HCT116 (cell line): ENCODE measurements at regions not wholly inside any gene's neighbourhood (a gene's known extent, or its start where the extent isn't known, plus 50 kb on each side); places are given as distances from the start of the nearest gene placed in this dataset.

Experiments used
- ATAC-seq: fragments of 200-7000 bp; cut with Tn5 transposase; 2 replicates; pipeline ENCODE4 v1.9.1; 2020; ENCODE audit warnings: mild to moderate bottlenecking, moderate library complexity
- BruUV-seq: library from RNA; stranded (reverse); fragments of 400-500 nt; replicated peaks from 2 replicates; lab custom pipeline; 2021; lab: Mats Ljungman, UMichigan
- CTCF ChIA-PET: fragments of 300-600 bp; sonication (Branson Sonifier 250); formaldehyde crosslinking; loops from one replicate; lab custom pipeline; 2021; ENCODE audit warnings: antibody characterized with exemption; lab: Charles Lee
- POLR2A ChIA-PET: fragments of 300-600, 350-600 bp; sonication (Branson Sonifier 250); formaldehyde crosslinking; loops from one replicate; lab custom pipeline; 2021; ENCODE audit warnings: antibody characterized with exemption; lab: Charles Lee
- RAD21 ChIA-PET, 2 experiments: fragments of 300-600 bp; sonication (Branson Sonifier 250); formaldehyde crosslinking; loops; one replicate each; lab custom pipeline; 2023; ENCODE audit warnings: low total read pairs in 2 of 2; ENCODE audit not compliant: uncharacterized antibody in 2 of 2, unreplicated experiment in 2 of 2, low non-redundant PET in 1 of 2; lab: Charles Lee
- DNase-seq: peaks from one replicate; pipeline ENCODE4 v3.0.0-alpha.2; 2010; ENCODE audit warnings: low read depth, low spot score
- H2AFZ ChIP-seq: fragments of 200-600 bp; shearing (Covaris generic), sonication (generic); 2 replicates; pipeline ENCODE4 v1.6.1; 2017; ENCODE audit warnings: low read depth, mixed run types, mixed read lengths, antibody characterized with exemption, low read length; ENCODE audit not compliant: poor library complexity, severe bottlenecking
- H3K27ac ChIP-seq: 2 replicates; pipeline ENCODE4 v1.5.1; 2012; ENCODE audit warnings: low read depth, low read length
- H3K27me3 ChIP-seq: fragments of 200-600 bp; sonication (generic); 2 replicates; pipeline ENCODE4 v1.6.1; 2016; ENCODE audit warnings: mixed run types, low read length, mixed read lengths; ENCODE audit not compliant: insufficient read depth
- H3K36me3 ChIP-seq, 2 experiments: fragments of 200-500 bp in 1 of 2; fragments of 200-600 bp in 1 of 2; sonication (Bioruptor generic) in 1 of 2; sonication (generic) in 1 of 2; 2 replicates each; pipeline versions ENCODE4 v1.5.1 to v1.6.1; 2014 to 2016; ENCODE audit warnings: low read length in 2 of 2, inconsistent platforms in 1 of 2, mixed read lengths in 1 of 2, mixed run types in 1 of 2; ENCODE audit not compliant: insufficient read depth in 2 of 2, control insufficient read depth in 1 of 2
- H3K4me1 ChIP-seq, 2 experiments: fragments of 200-600 bp in 1 of 2; sonication (generic) in 1 of 2; 2 replicates each; pipeline versions ENCODE4 v1.5.1 to v1.6.1; 2012 to 2017; ENCODE audit warnings: low read length in 2 of 2, inconsistent platforms in 1 of 2, mild to moderate bottlenecking in 1 of 2, mixed read lengths in 1 of 2, mixed run types in 1 of 2, moderate library complexity in 1 of 2; ENCODE audit not compliant: insufficient read depth in 2 of 2, control insufficient read depth in 1 of 2
- H3K4me2 ChIP-seq: fragments of 200-600 bp; sonication (generic); 2 replicates; pipeline ENCODE4 v1.6.1; 2017; ENCODE audit warnings: mixed run types, low read length, mixed read lengths
- H3K4me3 ChIP-seq, 2 experiments: fragments of 200-600 bp in 1 of 2; sonication (generic) in 1 of 2; replicated peaks in 1 of 2; 2 replicates each; pipeline ENCODE4 v1.5.1; 2011 to 2016; ENCODE audit warnings: low read length in 2 of 2, control low read depth in 1 of 2, low read depth in 1 of 2, mild to moderate bottlenecking in 1 of 2, mixed read lengths in 1 of 2, mixed run types in 1 of 2
- H3K79me2 ChIP-seq: fragments of 200-600 bp; sonication (generic); 2 replicates; pipeline ENCODE4 v1.6.1; 2017; ENCODE audit warnings: mild to moderate bottlenecking, mixed run types, low read length, moderate library complexity, mixed read lengths; ENCODE audit not compliant: insufficient read depth
- H3K9ac ChIP-seq: fragments of 200-600 bp; sonication (generic); 2 replicates; pipeline ENCODE4 v1.6.1; 2016; ENCODE audit warnings: low read length, mixed read lengths
- H3K9me2 ChIP-seq: fragments of 200-600 bp; sonication (generic), shearing (Covaris generic); 2 replicates; pipeline ENCODE4 v1.6.1; 2017; ENCODE audit warnings: mixed run types, mild to moderate bottlenecking, moderate library complexity; ENCODE audit not compliant: insufficient read depth
- H3K9me3 ChIP-seq, 2 experiments: fragments of 200-500 bp in 1 of 2; fragments of 200-600 bp in 1 of 2; sonication (Bioruptor generic) in 1 of 2; sonication (generic) in 1 of 2; 2 replicates each; pipeline ENCODE4 v1.6.1; 2014 to 2017; ENCODE audit warnings: low read length in 2 of 2, mixed read lengths in 2 of 2, inconsistent platforms in 1 of 2, low read depth in 1 of 2, mild to moderate bottlenecking in 1 of 2, mixed run types in 1 of 2, moderate library complexity in 1 of 2; ENCODE audit not compliant: control insufficient read depth in 1 of 2, insufficient read depth in 1 of 2
- H4K20me1 ChIP-seq: fragments of 200-600 bp; sonication (generic), shearing (Covaris generic); 2 replicates; pipeline ENCODE4 v1.6.1; 2017; ENCODE audit warnings: mixed run types, mild to moderate bottlenecking, moderate library complexity; ENCODE audit not compliant: insufficient read depth
- CBX3 ChIP-seq: IDR thresholded peaks from 2 replicates; pipeline ENCODE4 v1.6.1; 2012; ENCODE audit warnings: low read depth
- CEBPB ChIP-seq: IDR thresholded peaks from 2 replicates; pipeline ENCODE4 v1.6.1; 2012; ENCODE audit warnings: low read depth
- EGR1 ChIP-seq: IDR thresholded peaks from 2 replicates; pipeline ENCODE4 v1.6.1; 2012; ENCODE audit warnings: low read depth
- EZH2 ChIP-seq: fragments of 200-600 bp; sonication (generic); IDR thresholded peaks from 2 replicates; pipeline ENCODE4 v1.6.1; 2017; ENCODE audit warnings: antibody characterized with exemption, mixed run types
- EZH2phosphoT487 ChIP-seq: fragments of 200-600 bp; IDR thresholded peaks from 2 replicates; pipeline ENCODE4 v1.6.1; 2018; ENCODE audit warnings: antibody characterized with exemption, borderline replicate concordance
- FOSL1 ChIP-seq: IDR thresholded peaks from 2 replicates; pipeline ENCODE4 v1.6.1; 2012; ENCODE audit warnings: low read depth
- JUND ChIP-seq: IDR thresholded peaks from 2 replicates; pipeline ENCODE4 v1.6.1; 2012
- POLR2A ChIP-seq: IDR thresholded peaks from 2 replicates; pipeline ENCODE4 v1.7.0; 2011; ENCODE audit warnings: borderline replicate concordance; ENCODE audit not compliant: insufficient read depth, insufficient read length; ENCODE audit errors: extremely low read depth
- POLR2AphosphoS5 ChIP-seq: IDR thresholded peaks from 2 replicates; pipeline ENCODE4 v1.6.1; 2011; ENCODE audit warnings: mild to moderate bottlenecking, low read depth, low read length, moderate library complexity
- RAD21 ChIP-seq: IDR thresholded peaks from 2 replicates; pipeline ENCODE4 v1.6.1; 2012; ENCODE audit warnings: low read depth, mild to moderate bottlenecking
- SIN3A ChIP-seq: IDR thresholded peaks from 2 replicates; pipeline ENCODE4 v1.6.1; 2012; ENCODE audit warnings: low read depth
- SP1 ChIP-seq: IDR thresholded peaks from 2 replicates; pipeline ENCODE4 v1.6.1; 2012; ENCODE audit warnings: low read depth
- ZFX ChIP-seq: fragments of 450-650 bp; IDR thresholded peaks from 2 replicates; pipeline ENCODE4 v1.6.1; 2017
- ZNF274 ChIP-seq: fragments of 200-500 bp; sonication (Bioruptor generic); IDR thresholded peaks from 2 replicates; pipeline ENCODE4 v1.6.1; 2014; ENCODE audit warnings: mild to moderate bottlenecking, low read depth, low read length, inconsistent platforms
- intact Hi-C: fragments of 100-400 bp; cut with micrococcal nuclease; formaldehyde crosslinking; loops from 2 replicates; pipeline ENCODE4 v1.10.0; 2022
- TF ChIP-seq, protein P1 (sequence below): IDR thresholded peaks from 2 replicates; pipeline ENCODE4 v1.6.1; 2012; ENCODE audit warnings: low read depth
- TF ChIP-seq, protein P2 (sequence below): IDR thresholded peaks from 2 replicates; pipeline ENCODE4 v1.6.1; 2012
- TF ChIP-seq, protein P3 (sequence below), 3 experiments: fragments of 200-600 bp in 1 of 3; sonication (generic) in 1 of 3; IDR thresholded peaks in 2 of 3; conservative IDR thresholded peaks in 1 of 3; 2 replicates each; pipeline ENCODE4 v1.5.1; 2012 to 2017; ENCODE audit warnings: low read depth in 2 of 3, low read length in 2 of 3, antibody characterized with exemption in 1 of 3, borderline replicate concordance in 1 of 3, control low read depth in 1 of 3, mild to moderate bottlenecking in 1 of 3, mixed read lengths in 1 of 3, mixed run types in 1 of 3, moderate library complexity in 1 of 3; ENCODE audit not compliant: insufficient read depth in 1 of 3
- TF ChIP-seq, protein P4 (sequence below): IDR thresholded peaks from 2 replicates; pipeline ENCODE4 v1.6.1; 2011; ENCODE audit warnings: mild to moderate bottlenecking, low read length, moderate library complexity; ENCODE audit not compliant: insufficient replicate concordance; ENCODE audit errors: extremely low read depth

DNA sequence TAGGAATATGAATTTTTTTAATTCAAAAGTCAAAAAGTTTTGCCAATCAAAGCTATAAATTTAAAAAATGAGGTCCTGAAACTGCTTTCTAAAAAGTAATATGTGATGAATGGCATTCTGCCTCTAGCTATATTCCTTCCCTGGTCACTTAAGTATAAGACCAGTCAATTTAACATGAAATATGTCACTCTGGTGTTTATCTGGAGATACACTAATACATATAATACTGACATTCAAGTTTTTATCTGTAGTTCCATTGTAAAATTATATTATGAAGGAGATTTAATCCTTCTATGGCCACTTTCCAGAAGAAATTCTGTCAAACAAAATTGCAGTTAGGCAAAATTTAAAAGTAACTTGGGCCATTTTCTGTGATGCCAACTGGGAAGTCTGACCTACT, 236.8 kb downstream of the CNTN3 start:
- H3K36me3 ChIP-seq, result no peaks in the 10 kb centered on the region
- H3K9ac ChIP-seq, result no peak overlapping the region
- intact Hi-C loops, result no loop called here
- H4K20me1 ChIP-seq, result no peaks in the 10 kb centered on the region
- DNase-seq (no peak), ATAC-seq (no peak)
- no peak overlapping the region for H2AFZ ChIP-seq
- no peak overlapping the region for H3K4me3 ChIP-seq
- H3K4me1 ChIP-seq, result no peaks in the 10 kb centered on the region
- RAD21 ChIA-PET, result no interaction called here
- no peak overlapping the region for H3K4me2 ChIP-seq
- peaks cover 7 to 15% of the 10 kb centered on the region in 2 experiments; a peak in 3 of 4 replicates for H3K9me3 ChIP-seq
- TF ChIP-seq ZFX (no peak), RAD21 (no peak), CEBPB (no peak), ZNF274 (no peak), POLR2AphosphoS5 (no peak), POLR2A (no peak), CBX3 (no peak), JUND (no peak), FOSL1 (no peak), SIN3A (no peak), EZH2phosphoT487 (no peak), SP1 (no peak), EZH2 (no peak), EGR1 (no peak)
- TF ChIP-seq, protein P1, sequence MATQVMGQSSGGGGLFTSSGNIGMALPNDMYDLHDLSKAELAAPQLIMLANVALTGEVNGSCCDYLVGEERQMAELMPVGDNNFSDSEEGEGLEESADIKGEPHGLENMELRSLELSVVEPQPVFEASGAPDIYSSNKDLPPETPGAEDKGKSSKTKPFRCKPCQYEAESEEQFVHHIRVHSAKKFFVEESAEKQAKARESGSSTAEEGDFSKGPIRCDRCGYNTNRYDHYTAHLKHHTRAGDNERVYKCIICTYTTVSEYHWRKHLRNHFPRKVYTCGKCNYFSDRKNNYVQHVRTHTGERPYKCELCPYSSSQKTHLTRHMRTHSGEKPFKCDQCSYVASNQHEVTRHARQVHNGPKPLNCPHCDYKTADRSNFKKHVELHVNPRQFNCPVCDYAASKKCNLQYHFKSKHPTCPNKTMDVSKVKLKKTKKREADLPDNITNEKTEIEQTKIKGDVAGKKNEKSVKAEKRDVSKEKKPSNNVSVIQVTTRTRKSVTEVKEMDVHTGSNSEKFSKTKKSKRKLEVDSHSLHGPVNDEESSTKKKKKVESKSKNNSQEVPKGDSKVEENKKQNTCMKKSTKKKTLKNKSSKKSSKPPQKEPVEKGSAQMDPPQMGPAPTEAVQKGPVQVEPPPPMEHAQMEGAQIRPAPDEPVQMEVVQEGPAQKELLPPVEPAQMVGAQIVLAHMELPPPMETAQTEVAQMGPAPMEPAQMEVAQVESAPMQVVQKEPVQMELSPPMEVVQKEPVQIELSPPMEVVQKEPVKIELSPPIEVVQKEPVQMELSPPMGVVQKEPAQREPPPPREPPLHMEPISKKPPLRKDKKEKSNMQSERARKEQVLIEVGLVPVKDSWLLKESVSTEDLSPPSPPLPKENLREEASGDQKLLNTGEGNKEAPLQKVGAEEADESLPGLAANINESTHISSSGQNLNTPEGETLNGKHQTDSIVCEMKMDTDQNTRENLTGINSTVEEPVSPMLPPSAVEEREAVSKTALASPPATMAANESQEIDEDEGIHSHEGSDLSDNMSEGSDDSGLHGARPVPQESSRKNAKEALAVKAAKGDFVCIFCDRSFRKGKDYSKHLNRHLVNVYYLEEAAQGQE, result no peak
- TF ChIP-seq, protein P2, sequence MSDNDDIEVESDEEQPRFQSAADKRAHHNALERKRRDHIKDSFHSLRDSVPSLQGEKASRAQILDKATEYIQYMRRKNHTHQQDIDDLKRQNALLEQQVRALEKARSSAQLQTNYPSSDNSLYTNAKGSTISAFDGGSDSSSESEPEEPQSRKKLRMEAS, result no peak
- TF ChIP-seq, protein P3, sequence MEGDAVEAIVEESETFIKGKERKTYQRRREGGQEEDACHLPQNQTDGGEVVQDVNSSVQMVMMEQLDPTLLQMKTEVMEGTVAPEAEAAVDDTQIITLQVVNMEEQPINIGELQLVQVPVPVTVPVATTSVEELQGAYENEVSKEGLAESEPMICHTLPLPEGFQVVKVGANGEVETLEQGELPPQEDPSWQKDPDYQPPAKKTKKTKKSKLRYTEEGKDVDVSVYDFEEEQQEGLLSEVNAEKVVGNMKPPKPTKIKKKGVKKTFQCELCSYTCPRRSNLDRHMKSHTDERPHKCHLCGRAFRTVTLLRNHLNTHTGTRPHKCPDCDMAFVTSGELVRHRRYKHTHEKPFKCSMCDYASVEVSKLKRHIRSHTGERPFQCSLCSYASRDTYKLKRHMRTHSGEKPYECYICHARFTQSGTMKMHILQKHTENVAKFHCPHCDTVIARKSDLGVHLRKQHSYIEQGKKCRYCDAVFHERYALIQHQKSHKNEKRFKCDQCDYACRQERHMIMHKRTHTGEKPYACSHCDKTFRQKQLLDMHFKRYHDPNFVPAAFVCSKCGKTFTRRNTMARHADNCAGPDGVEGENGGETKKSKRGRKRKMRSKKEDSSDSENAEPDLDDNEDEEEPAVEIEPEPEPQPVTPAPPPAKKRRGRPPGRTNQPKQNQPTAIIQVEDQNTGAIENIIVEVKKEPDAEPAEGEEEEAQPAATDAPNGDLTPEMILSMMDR (IDR thresholded peaks at IDR 0.05 in 2 of 3, conservative IDR thresholded peaks at IDR 0.05 in 1 of 3; ENCODE audit: borderline replicate concordance in 1 of 3, insufficient read depth in 1 of 3, low read depth in 2 of 3, low read length in 2 of 3), result no peak
- TF ChIP-seq, protein P4, sequence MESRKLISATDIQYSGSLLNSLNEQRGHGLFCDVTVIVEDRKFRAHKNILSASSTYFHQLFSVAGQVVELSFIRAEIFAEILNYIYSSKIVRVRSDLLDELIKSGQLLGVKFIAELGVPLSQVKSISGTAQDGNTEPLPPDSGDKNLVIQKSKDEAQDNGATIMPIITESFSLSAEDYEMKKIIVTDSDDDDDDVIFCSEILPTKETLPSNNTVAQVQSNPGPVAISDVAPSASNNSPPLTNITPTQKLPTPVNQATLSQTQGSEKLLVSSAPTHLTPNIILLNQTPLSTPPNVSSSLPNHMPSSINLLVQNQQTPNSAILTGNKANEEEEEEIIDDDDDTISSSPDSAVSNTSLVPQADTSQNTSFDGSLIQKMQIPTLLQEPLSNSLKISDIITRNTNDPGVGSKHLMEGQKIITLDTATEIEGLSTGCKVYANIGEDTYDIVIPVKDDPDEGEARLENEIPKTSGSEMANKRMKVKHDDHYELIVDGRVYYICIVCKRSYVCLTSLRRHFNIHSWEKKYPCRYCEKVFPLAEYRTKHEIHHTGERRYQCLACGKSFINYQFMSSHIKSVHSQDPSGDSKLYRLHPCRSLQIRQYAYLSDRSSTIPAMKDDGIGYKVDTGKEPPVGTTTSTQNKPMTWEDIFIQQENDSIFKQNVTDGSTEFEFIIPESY, result no peak
- H3K27me3 ChIP-seq, result no peaks in the 10 kb centered on the region
- H3K9me2 ChIP-seq, result no peaks in the 10 kb centered on the region
- POLR2A ChIA-PET, result no interaction called here
- no peak overlapping the region for H3K27ac ChIP-seq
- no peaks in the 10 kb centered on the region for H3K79me2 ChIP-seq
- BruUV-seq, result no TSS peak
- CTCF ChIA-PET, result no interaction called here
